ENCODE measurements at regions not wholly inside any gene's neighbourhood (a gene's known extent, or its start where the extent isn't known, plus 50 kb on each side); places are given as distances from the start of the nearest gene placed in this dataset. TPM values are rescaled to one million over a fixed set of nuclear protein-coding genes. Genes with fewer than 3 reads are reported as not detected.

- DNase-seq (ENCODE audit: low spot score) (no peak), ATAC-seq (ENCODE audit: low FRiP score) (no peak)
- TF ChIP-seq CTCF (IDR thresholded peaks at IDR 0.05) = no peak
These were observed 102.3 kb downstream of the BCOR start for GRCh38 chrX:39995457-39995856.

- no peak for TF ChIP-seq CTCF (IDR thresholded peaks at IDR 0.05)
- ATAC-seq (ENCODE audit: low FRiP score) (no peak), DNase-seq (ENCODE audit: low spot score) (no peak)
These were observed 101.2 kb downstream of the BCOR start for GRCh38 chrX:39996536-39996935.

- TF ChIP-seq CTCF (IDR thresholded peaks at IDR 0.05) = no peak
- ATAC-seq (ENCODE audit: low FRiP score) (no peak), DNase-seq (ENCODE audit: low spot score) (no peak)
These were observed 98.9 kb downstream of the BCOR start for GRCh38 chrX:39998636-39999406.

Small RNA genes in the stretch of these regions (small RNA-seq; reads per million reads assigned to genes)
- gene MIR1587 = not detected
- gene MIR3937 = not detected
- gene RN7SL732P = not detected
- gene RNU6-591P = not detected
